ENCODE measurements at regions not wholly inside any gene's neighbourhood (a gene's known extent, or its start where the extent isn't known, plus 50 kb on each side); places are given as distances from the start of the nearest gene placed in this dataset.
"Not testable (repeated sequence)": the region's sequence is repeated elsewhere in the genome, so short reads cannot be mapped to it uniquely, and the experiment has no call there.

GRCh38 chr3:139243710-139244109, 100.1 kb upstream of the MRPS22 start:
- DNase-seq = no peak

- DNase-seq = no peak
Observed at GRCh38 chr3:139248593-139249255, 95.1 kb upstream of the MRPS22 start.

GRCh38 chr3:139251529-139251928, 92.3 kb upstream of the MRPS22 start:
- DNase-seq = no peak

- DNase-seq = no peak
Observed at GRCh38 chr3:139252719-139253118, 91.1 kb upstream of the MRPS22 start.

- DNase-seq = no peak
Observed at GRCh38 chr3:139258276-139258675, 85.5 kb upstream of the MRPS22 start.

- no peak for DNase-seq
Observed at GRCh38 chr3:139259398-139259797, 84.4 kb upstream of the MRPS22 start.

GRCh38 chr3:139260041-139260486, 83.8 kb upstream of the MRPS22 start:
- no peak for DNase-seq

GRCh38 chr3:139260793-139261736, 82.8 kb upstream of the MRPS22 start:
- no peak for DNase-seq

GRCh38 chr3:139261754-139262586, 81.8 kb upstream of the MRPS22 start:
- DNase-seq = no peak

- DNase-seq = no peak
Observed at GRCh38 chr3:139263798-139264197, 80.0 kb upstream of the MRPS22 start.

GRCh38 chr3:139264375-139264774, 79.4 kb upstream of the MRPS22 start:
- DNase-seq = no peak

- no peak for DNase-seq
Observed at GRCh38 chr3:139265131-139266016, 78.4 kb upstream of the MRPS22 start.

- no peak for DNase-seq
Observed at GRCh38 chr3:139267300-139268246, 76.2 kb upstream of the MRPS22 start.

GRCh38 chr3:139269984-139270383, 73.8 kb upstream of the MRPS22 start:
- no peak for DNase-seq

GRCh38 chr3:139270652-139271051, 73.2 kb upstream of the MRPS22 start:
- not testable (repeated sequence) for DNase-seq

GRCh38 chr3:139280027-139280671, 63.7 kb upstream of the MRPS22 start:
- DNase-seq = no peak

- peak; percentile 64 for DNase-seq
Observed at GRCh38 chr3:139281096-139281495, 62.7 kb upstream of the MRPS22 start.

- peak; percentile 63 for DNase-seq
Observed at GRCh38 chr3:139281522-139282196, 62.2 kb upstream of the MRPS22 start.

GRCh38 chr3:139283301-139283700, 60.5 kb upstream of the MRPS22 start:
- DNase-seq = no peak

GRCh38 chr3:139284221-139284620, 59.6 kb upstream of the MRPS22 start:
- no peak for DNase-seq

Measured in fibroblast of skin of right quadriceps (primary cell).